CD4-positive, alpha-beta T cell (primary cell): ENCODE measurements at regions not wholly inside any gene's neighbourhood (a gene's known extent, or its start where the extent isn't known, plus 50 kb on each side); places are given as distances from the start of the nearest gene placed in this dataset.

Experiments used
- ATAC-seq: fragments of 200-7000 bp; cut with Tn5 transposase; one replicate; pipeline ENCODE4 v1.10.0; 2022; ENCODE audit warnings: mild to moderate bottlenecking; ENCODE audit not compliant: poor library complexity
- CTCF ChIA-PET: fragments of 350-600 bp; sonication (Branson Sonifier 250); formaldehyde crosslinking; loops from one replicate; lab custom pipeline; 2021; ENCODE audit warnings: antibody characterized with exemption, inconsistent platforms; lab: Charles Lee
- POLR2A ChIA-PET: fragments of 350-600 bp; sonication (Branson Sonifier 250); formaldehyde crosslinking; loops from one replicate; lab custom pipeline; 2021; ENCODE audit warnings: antibody characterized with exemption, inconsistent platforms; lab: Charles Lee
- DNase-seq, 14 experiments: peaks; one replicate each; pipeline ENCODE4 v3.0.0-alpha.2; 2013 to 2020; ENCODE audit warnings: mixed read lengths in 2 of 14
- H3K27ac ChIP-seq, 2 donors: one replicate each; pipeline versions ENCODE4 v1.5.1 to v1.7.0; 2013; ENCODE audit warnings: low read length in 2 of 2, low read depth in 1 of 2, mild to moderate bottlenecking in 1 of 2
- H3K27me3 ChIP-seq, 2 experiments: 1 replicate in 1 of 2; 2 replicates in 1 of 2; pipeline versions ENCODE4 v1.6.1 to v1.7.0; 2013; ENCODE audit warnings: low read length in 2 of 2, control low read depth in 1 of 2, mild to moderate bottlenecking in 1 of 2, moderate library complexity in 1 of 2; ENCODE audit not compliant: insufficient read depth in 2 of 2, control insufficient read depth in 1 of 2
- H3K36me3 ChIP-seq: one replicate; pipeline ENCODE4 v1.6.1; 2013; ENCODE audit warnings: low read length, control low read depth; ENCODE audit not compliant: insufficient read depth
- H3K4me1 ChIP-seq: one replicate; pipeline ENCODE4 v1.6.1; 2013; ENCODE audit warnings: low read length, control low read depth; ENCODE audit not compliant: insufficient read depth
- H3K4me3 ChIP-seq: one replicate; pipeline ENCODE4 v1.5.1; 2013; ENCODE audit warnings: mild to moderate bottlenecking, low read length, moderate library complexity
- H3K9me3 ChIP-seq, 2 experiments: 1 replicate in 1 of 2; 2 replicates in 1 of 2; pipeline versions ENCODE4 v1.6.1 to v1.7.0; 2013; ENCODE audit warnings: low read length in 2 of 2, mild to moderate bottlenecking in 2 of 2, control low read depth in 1 of 2, moderate library complexity in 1 of 2; ENCODE audit not compliant: control insufficient read depth in 1 of 2, insufficient read depth in 1 of 2
- H3K27ac Mint-ChIP-seq: one replicate; pipeline ENCODE4 v1.8.0; 2020; ENCODE audit warnings: mixed read lengths
- H3K27me3 Mint-ChIP-seq: one replicate; pipeline ENCODE4 v1.8.0; 2021; ENCODE audit warnings: mixed read lengths
- H3K36me3 Mint-ChIP-seq: one replicate; pipeline ENCODE4 v1.8.0; 2021; ENCODE audit warnings: low read depth, mixed read lengths
- H3K4me1 Mint-ChIP-seq: one replicate; pipeline ENCODE4 v1.8.0; 2021; ENCODE audit warnings: low read depth, mixed read lengths
- H3K4me3 Mint-ChIP-seq: one replicate; pipeline ENCODE4 v1.8.0; 2020; ENCODE audit warnings: mild to moderate bottlenecking, mixed read lengths
- H3K9me3 Mint-ChIP-seq: one replicate; pipeline ENCODE4 v1.8.0; 2020; ENCODE audit warnings: mixed read lengths
- CTCF ChIP-seq: fragments of 200-600 bp; IDR thresholded peaks from one replicate; pipeline ENCODE4 v1.8.0; 2022; ENCODE audit warnings: antibody characterized with exemption, mild to moderate bottlenecking
- intact Hi-C, 2 experiments: fragments of 100-400 bp; cut with DNase I in 1 of 2; cut with micrococcal nuclease in 1 of 2; formaldehyde crosslinking; loops; one replicate each; pipeline versions ENCODE4 v1.15.1 to v1.9.0; 2023 to 2025; cut with DNase I, micrococcal nuclease

DNA sequence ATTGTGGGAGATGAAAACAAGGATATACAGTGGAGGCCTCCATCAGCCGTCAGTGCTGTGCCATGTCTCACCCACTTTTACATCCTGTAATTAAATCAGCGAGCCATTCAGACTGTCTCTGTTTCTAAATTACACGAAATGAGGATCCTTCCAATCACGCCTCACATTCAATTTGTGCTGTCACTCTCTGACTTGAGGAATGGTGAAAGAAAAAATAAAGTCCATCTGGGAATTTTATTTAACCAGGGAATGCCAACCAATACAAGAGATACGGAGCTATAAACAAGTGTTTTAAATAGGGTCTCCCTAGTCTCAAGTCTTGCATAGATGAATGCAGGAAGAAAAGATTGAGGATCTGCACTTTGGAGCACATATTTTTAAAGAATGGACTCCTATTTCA is 72.8 kb downstream of the CMPK2 start:
- H3K4me3 Mint-ChIP-seq, result no peak overlapping the region
- TF ChIP-seq CTCF, result no peak
- no peaks in the 10 kb centered on the region for H3K9me3 ChIP-seq
- no peak overlapping the region for H3K27ac ChIP-seq
- no peak for ATAC-seq
- H3K4me1 ChIP-seq, result no peaks in the 10 kb centered on the region
- H3K27me3 Mint-ChIP-seq, result peaks cover 5% of the 10 kb centered on the region
- intact Hi-C loops, result no loop called here
- no peaks in the 10 kb centered on the region for H3K9me3 Mint-ChIP-seq
- no peaks in the 10 kb centered on the region for H3K4me1 Mint-ChIP-seq
- no peaks in the 10 kb centered on the region for H3K36me3 ChIP-seq
- H3K27ac Mint-ChIP-seq, result no peak overlapping the region
- H3K27me3 ChIP-seq, result no peaks in the 10 kb centered on the region
- POLR2A ChIA-PET, result no interaction called here
- CTCF ChIA-PET, result no interaction called here
- no peaks in the 10 kb centered on the region for H3K36me3 Mint-ChIP-seq
- no peak overlapping the region for H3K4me3 ChIP-seq
- no peak for DNase-seq

GRCh38 chr2:6793371-6793770 is 72.3 kb downstream of the CMPK2 start:
- TF ChIP-seq CTCF, result no peak
- Histone ChIP-seq H3K4me3 (no peak overlapping the region), H3K36me3 (no peaks in the 10 kb centered on the region), H3K9me3 (no peaks in the 10 kb centered on the region), H3K4me1 (no peaks in the 10 kb centered on the region), H3K27ac (no peak overlapping the region), H3K27me3 (no peaks in the 10 kb centered on the region)
- ATAC-seq (no peak), DNase-seq (no peak)
- Mint-ChIP-seq H3K4me3 (no peak overlapping the region), H3K4me1 (no peaks in the 10 kb centered on the region), H3K9me3 (no peaks in the 10 kb centered on the region), H3K27ac (no peak overlapping the region), H3K27me3 (peaks cover 5% of the 10 kb centered on the region), H3K36me3 (no peaks in the 10 kb centered on the region)
- intact Hi-C loops, result no loop called here
- POLR2A ChIA-PET, result no interaction called here
- CTCF ChIA-PET, result no interaction called here

DNA sequence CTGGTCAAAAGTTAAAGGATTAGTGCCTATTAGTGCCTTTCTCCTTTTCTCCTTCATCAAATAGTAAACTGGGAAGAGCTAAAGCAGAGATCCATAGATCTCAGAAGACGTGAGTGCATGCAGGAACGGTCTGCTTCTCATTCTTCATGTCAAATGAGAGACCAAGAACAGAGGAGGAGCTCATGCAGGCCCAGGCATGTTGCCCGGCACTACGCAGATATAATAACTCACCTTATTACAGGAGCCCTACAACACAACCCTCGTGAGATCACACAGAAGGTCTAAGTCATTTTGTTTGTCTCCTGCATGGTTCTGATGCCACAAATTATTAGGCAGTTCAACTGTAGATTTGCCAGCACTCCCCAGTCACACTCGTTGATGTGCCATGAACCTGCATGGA is 71.8 kb downstream of the CMPK2 start:
- H3K36me3 Mint-ChIP-seq, result no peaks in the 10 kb centered on the region
- intact Hi-C loops, result no loop called here
- TF ChIP-seq CTCF, result no peak

More for the DNA sequence above, 71.8 kb downstream of the CMPK2 start:
- Histone ChIP-seq H3K36me3 (no peaks in the 10 kb centered on the region), H3K4me3 (no peak overlapping the region), H3K27me3 (no peaks in the 10 kb centered on the region), H3K9me3 (no peaks in the 10 kb centered on the region), H3K4me1 (no peaks in the 10 kb centered on the region), H3K27ac (no peak overlapping the region)
- ATAC-seq (no peak), DNase-seq (no peak)
- CTCF ChIA-PET, result no interaction called here
- Mint-ChIP-seq H3K4me3 (no peak overlapping the region), H3K9me3 (no peaks in the 10 kb centered on the region), H3K27ac (no peak overlapping the region), H3K27me3 (peaks cover 4% of the 10 kb centered on the region), H3K4me1 (no peaks in the 10 kb centered on the region)
- POLR2A ChIA-PET, result no interaction called here
